ENCODE measurements at regions not wholly inside any gene's neighbourhood (a gene's known extent, or its start where the extent isn't known, plus 50 kb on each side); places are given as distances from the start of the nearest gene placed in this dataset.

DNA sequence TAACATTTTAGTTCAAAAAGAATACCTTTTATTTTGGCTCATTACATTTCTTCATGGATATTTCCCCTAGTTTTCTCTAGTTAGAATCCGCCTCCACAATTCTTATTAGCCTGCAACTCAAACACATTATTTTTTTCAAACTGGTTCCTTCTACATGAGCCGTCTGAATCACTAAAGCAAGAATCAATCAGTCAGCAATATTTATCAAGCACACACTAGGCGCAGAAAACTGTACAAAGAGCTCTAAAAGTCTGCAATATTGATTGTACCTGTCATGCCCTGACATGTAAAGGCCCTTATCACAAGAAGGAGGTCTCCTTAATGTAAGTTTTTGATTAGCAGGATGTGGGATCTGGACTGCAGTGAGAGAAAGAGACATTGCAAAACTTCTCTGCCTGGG lies 94.8 kb upstream of the CENPE start:
- TF ChIP-seq ELF4 (CRISPR knock-in tag; IDR thresholded peaks at IDR 0.05) (no peak), GATAD2A (IDR thresholded peaks at IDR 0.05) (no peak), ZNF217 (CRISPR knock-in tag; IDR thresholded peaks at IDR 0.05) (no peak), PYGO2 (tag; IDR thresholded peaks at IDR 0.05) (no peak), THRAP3 (IDR thresholded peaks at IDR 0.05; ENCODE audit: borderline replicate concordance) (no peak), GABPA (tag; conservative IDR thresholded peaks at IDR 0.05; ENCODE audit: low read depth) (no peak), TARDBP (IDR thresholded peaks at IDR 0.05) (no peak)

Measured in K562 (cell line).